Esophagus muscularis mucosa (tissue), 4 donors: ENCODE measurements at regions not wholly inside any gene's neighbourhood (a gene's known extent, or its start where the extent isn't known, plus 50 kb on each side); places are given as distances from the start of the nearest gene placed in this dataset.

Experiments
- DNase-seq: peaks from one replicate; pipeline ENCODE4 v3.0.0-alpha.2; 2017; ENCODE audit errors: extremely low spot score
- H3K27ac ChIP-seq, 4 donors: fragments of 200-600 bp; sonication (generic); replicated peaks in 1 of 4; 1 replicate in 3 of 4; 2 replicates in 1 of 4; pipeline ENCODE4 v1.5.1; 2016 to 2019; ENCODE audit warnings: mild to moderate bottlenecking in 1 of 4
- H3K27me3 ChIP-seq, 4 donors: fragments of 200-600 bp; sonication (generic); one replicate each; pipeline versions ENCODE4 v1.5.1 to v1.6.0; 2016 to 2019
- H3K36me3 ChIP-seq, 4 donors: fragments of 200-600 bp; sonication (generic); one replicate each; pipeline ENCODE4 v1.5.1; 2016 to 2019
- H3K4me1 ChIP-seq, 4 donors: fragments of 200-600 bp; sonication (generic); one replicate each; pipeline ENCODE4 v1.5.1; 2016 to 2019
- H3K4me3 ChIP-seq, 4 donors: fragments of 200-600 bp; sonication (generic); 1 replicate in 2 of 4; 2 replicates in 2 of 4; pipeline ENCODE4 v1.5.1; 2016 to 2019; ENCODE audit warnings: mild to moderate bottlenecking in 4 of 4, moderate library complexity in 1 of 4
- H3K9me3 ChIP-seq, 4 donors: fragments of 200-600 bp; sonication (generic); 1 replicate in 3 of 4; 2 replicates in 1 of 4; pipeline ENCODE4 v1.5.1; 2016 to 2019
- EP300 ChIP-seq: sonication (generic); formaldehyde crosslinking; IDR thresholded peaks from one replicate; pipeline ENCODE4 v1.6.1; 2017; ENCODE audit warnings: antibody characterized with exemption
- POLR2A ChIP-seq: fragments of 450-650 bp; IDR thresholded peaks from one replicate; pipeline ENCODE4 v1.6.1; 2017; ENCODE audit warnings: antibody characterized with exemption, moderate library complexity, mild to moderate bottlenecking, low read depth
- POLR2AphosphoS5 ChIP-seq, 2 donors: sonication (generic); formaldehyde crosslinking; IDR thresholded peaks; one replicate each; pipeline ENCODE4 v1.6.1; 2017; ENCODE audit warnings: antibody characterized with exemption in 2 of 2
- WGBS: methylation state at CpG from one replicate; pipeline ENCODE4 v1.1.5; 2018; 5-methylcytosine and 5-hydroxymethylcytosine counted together
- intact Hi-C: fragments of 100-400 bp; cut with DNase I; formaldehyde crosslinking; loops from one replicate; pipeline ENCODE4 v1.15.1; 2023
- TF ChIP-seq, protein P1 (sequence below), 3 experiments: fragments of 200-600 bp in 2 of 3; fragments of 450-650 bp in 1 of 3; sonication (generic) in 2 of 3; IDR thresholded peaks; one replicate each; pipeline ENCODE4 v1.5.1; 2017 to 2019; ENCODE audit warnings: antibody characterized with exemption in 3 of 3, mild to moderate bottlenecking in 2 of 3, moderate library complexity in 1 of 3

DNA sequence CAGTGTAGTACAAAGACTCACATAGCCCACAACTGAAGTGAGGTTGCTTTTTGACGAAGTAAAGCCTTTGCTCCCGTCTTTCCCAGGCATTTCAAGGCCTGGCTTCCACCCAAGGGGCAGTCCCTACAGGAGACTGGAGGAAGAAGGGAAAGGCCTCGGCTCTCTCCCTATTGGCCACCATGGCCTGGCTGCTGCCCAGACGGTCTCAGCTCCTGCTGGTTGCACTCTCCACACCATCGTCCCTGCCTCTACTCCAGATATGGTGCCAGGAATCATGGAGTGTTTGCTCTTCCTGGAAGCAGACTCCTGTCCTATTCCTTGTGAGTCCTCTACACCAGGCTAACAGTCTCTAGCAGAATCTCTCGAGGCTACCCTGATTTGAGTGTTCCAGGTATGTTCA, 124.1 kb upstream of the UQCRFS1 start:
- no peak for TF ChIP-seq POLR2A
- TF ChIP-seq POLR2AphosphoS5 (IDR thresholded peaks at IDR 0.05): no peak
- TF ChIP-seq, protein P1, sequence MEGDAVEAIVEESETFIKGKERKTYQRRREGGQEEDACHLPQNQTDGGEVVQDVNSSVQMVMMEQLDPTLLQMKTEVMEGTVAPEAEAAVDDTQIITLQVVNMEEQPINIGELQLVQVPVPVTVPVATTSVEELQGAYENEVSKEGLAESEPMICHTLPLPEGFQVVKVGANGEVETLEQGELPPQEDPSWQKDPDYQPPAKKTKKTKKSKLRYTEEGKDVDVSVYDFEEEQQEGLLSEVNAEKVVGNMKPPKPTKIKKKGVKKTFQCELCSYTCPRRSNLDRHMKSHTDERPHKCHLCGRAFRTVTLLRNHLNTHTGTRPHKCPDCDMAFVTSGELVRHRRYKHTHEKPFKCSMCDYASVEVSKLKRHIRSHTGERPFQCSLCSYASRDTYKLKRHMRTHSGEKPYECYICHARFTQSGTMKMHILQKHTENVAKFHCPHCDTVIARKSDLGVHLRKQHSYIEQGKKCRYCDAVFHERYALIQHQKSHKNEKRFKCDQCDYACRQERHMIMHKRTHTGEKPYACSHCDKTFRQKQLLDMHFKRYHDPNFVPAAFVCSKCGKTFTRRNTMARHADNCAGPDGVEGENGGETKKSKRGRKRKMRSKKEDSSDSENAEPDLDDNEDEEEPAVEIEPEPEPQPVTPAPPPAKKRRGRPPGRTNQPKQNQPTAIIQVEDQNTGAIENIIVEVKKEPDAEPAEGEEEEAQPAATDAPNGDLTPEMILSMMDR (IDR thresholded peaks at IDR 0.05): no peak
- no peak for TF ChIP-seq EP300
- H3K27me3 ChIP-seq: peaks cover 0 to 13% (median 0%) of the 10 kb centered on the region in 4 donors
- intact Hi-C loops: no loop called here
- H3K9me3 ChIP-seq: peaks cover 0 to 10% (median 4%) of the 10 kb centered on the region in 4 donors
- DNase-seq: no peak
- no peaks in the 10 kb centered on the region for H3K4me1 ChIP-seq
- H3K4me3 ChIP-seq: no peak overlapping the region
- no peak overlapping the region for H3K27ac ChIP-seq
- no peaks in the 10 kb centered on the region for H3K36me3 ChIP-seq
- WGBS: 78% methylated on average over 5 of the region's 6 CpGs

DNA sequence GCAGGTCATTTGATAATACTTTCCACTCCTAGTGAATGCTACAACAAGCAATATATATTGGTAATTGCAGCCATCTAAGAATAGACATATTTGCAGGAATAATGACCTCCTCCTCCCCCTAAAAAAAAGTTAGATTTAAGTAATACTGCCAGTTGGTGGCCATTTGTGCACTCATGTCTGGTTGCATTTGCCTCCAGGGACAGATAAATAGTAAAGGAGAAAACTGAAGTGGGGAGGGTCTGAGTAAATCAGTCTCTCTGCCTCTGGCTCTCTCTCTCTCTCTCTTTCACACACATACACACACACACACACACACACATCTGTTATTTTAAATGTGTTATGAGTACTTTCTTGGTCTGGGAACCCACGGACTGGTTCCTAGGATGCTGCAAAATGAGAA, 125.5 kb upstream of the UQCRFS1 start:
- peaks cover 0 to 12% (median 0%) of the 10 kb centered on the region in 4 donors for H3K27me3 ChIP-seq
- H3K36me3 ChIP-seq: no peaks in the 10 kb centered on the region
- no peak for DNase-seq
- H3K4me1 ChIP-seq: no peaks in the 10 kb centered on the region
- peaks cover 0 to 20% (median 14%) of the 10 kb centered on the region in 4 donors for H3K9me3 ChIP-seq
- intact Hi-C loops: no loop called here
- WGBS: 50% methylated on average over 1 of the region's 1 CpG
- no peak overlapping the region for H3K27ac ChIP-seq
- H3K4me3 ChIP-seq: no peak overlapping the region
- TF ChIP-seq EP300 (no peak), POLR2AphosphoS5 (IDR thresholded peaks at IDR 0.05) (no peak), POLR2A (no peak)
- TF ChIP-seq, protein P1 (IDR thresholded peaks at IDR 0.05): no peak

DNA sequence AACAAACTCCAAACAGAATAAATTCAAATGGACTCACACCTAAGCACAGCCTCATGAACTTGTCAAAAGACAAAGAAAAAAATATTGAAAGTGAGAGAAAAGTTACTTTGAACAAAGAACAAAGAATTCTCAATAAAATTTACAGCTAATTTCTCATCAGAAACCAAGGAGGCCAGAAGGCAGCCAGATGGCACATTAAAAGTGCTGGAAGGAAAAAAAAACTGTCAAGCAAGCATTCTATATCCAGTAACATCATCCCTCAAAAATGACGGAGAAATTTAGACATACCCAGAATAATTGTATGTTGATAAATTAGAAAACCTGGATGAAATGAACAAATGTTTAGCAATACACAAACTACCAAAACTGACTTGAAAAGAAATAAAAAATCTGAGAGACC, 129.8 kb upstream of the UQCRFS1 start:
- WGBS: 81% methylated on average over 1 of the region's 1 CpG
- no peak overlapping the region for H3K4me3 ChIP-seq
- H3K27me3 ChIP-seq: peaks cover 0 to 3% (median 0%) of the 10 kb centered on the region in 4 donors
- peaks cover 0 to 47% (median 42%) of the 10 kb centered on the region in 4 donors for H3K9me3 ChIP-seq
- no peak overlapping the region for H3K27ac ChIP-seq
- intact Hi-C loops: no loop called here
- DNase-seq: no peak
- no peaks in the 10 kb centered on the region for H3K36me3 ChIP-seq
- no peaks in the 10 kb centered on the region for H3K4me1 ChIP-seq
- TF ChIP-seq, protein P1 (IDR thresholded peaks at IDR 0.05): no peak
- TF ChIP-seq EP300: no peak
- no peak for TF ChIP-seq POLR2A
- no peak for TF ChIP-seq POLR2AphosphoS5 (IDR thresholded peaks at IDR 0.05)

DNA sequence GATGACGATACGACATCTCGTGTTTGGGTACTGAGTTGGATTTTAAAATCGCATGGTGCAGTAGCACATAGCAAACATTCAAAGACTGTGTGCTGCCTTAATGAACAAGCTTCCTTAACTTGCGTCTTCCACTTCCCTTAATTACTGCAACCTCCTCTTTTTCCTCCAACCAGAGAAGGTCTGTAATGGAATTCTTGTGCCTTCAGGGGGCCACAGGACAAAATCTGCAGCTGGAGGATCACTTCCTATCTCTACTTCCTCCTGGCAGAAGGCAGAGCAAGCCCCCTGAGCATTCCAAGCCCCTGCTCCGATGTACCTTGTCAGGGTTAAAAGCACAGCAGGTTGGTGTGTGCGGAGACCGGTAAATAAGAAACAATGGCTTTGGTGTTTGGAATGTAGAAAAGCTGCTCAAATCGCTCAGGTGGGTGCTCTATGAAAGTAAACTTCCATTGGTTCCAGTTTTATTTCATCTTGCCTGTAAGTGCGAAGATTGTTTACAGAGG, 151.3 kb upstream of the UQCRFS1 start:
- no peak for TF ChIP-seq POLR2A
- TF ChIP-seq, protein P1 (IDR thresholded peaks at IDR 0.05): no peak
- no peak for TF ChIP-seq EP300
- TF ChIP-seq POLR2AphosphoS5 (IDR thresholded peaks at IDR 0.05): no peak
- no peaks in the 10 kb centered on the region for H3K4me1 ChIP-seq
- peaks cover 0 to 13% (median 6%) of the 10 kb centered on the region in 4 donors for H3K9me3 ChIP-seq
- intact Hi-C loops: no loop called here
- DNase-seq: no peak
- 56% methylated on average over 10 of the region's 10 CpGs for WGBS
- no peak overlapping the region for H3K27ac ChIP-seq
- peaks cover 0 to 18% (median 0%) of the 10 kb centered on the region in 4 donors for H3K27me3 ChIP-seq
- H3K4me3 ChIP-seq: no peak overlapping the region
- H3K36me3 ChIP-seq: no peaks in the 10 kb centered on the region

DNA sequence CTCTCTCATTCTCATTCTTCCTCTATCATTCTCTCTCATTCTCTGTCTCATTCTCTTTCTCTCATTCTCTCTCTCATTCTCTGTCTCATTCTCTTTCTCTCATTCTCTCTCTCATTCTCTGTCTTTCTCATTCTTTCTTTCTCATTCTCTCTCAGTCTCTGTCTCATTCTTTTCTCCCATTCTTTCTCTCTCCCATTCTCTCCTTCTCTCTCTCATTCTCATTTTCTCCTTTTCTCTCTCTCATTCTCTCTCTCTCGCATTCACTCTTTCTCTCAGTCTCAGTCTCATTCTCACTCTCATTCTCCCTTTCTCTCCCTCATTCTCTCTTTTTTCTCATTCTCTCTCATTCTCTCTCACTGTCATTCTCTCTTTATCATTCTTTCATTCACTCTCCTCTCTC, 152.0 kb upstream of the UQCRFS1 start:
- Histone ChIP-seq H3K27ac (no peak overlapping the region), H3K27me3 (peaks cover 0 to 18% (median 0%) of the 10 kb centered on the region in 4 donors), H3K4me3 (no peak overlapping the region), H3K9me3 (peaks cover 0 to 13% (median 6%) of the 10 kb centered on the region in 4 donors), H3K36me3 (no peaks in the 10 kb centered on the region), H3K4me1 (no peaks in the 10 kb centered on the region)
- TF ChIP-seq EP300 (no peak), POLR2A (no peak), POLR2AphosphoS5 (IDR thresholded peaks at IDR 0.05) (no peak)
- TF ChIP-seq, protein P1 (IDR thresholded peaks at IDR 0.05): no peak
- intact Hi-C loops: no loop called here
- DNase-seq: no peak
- 89% methylated on average over 1 of the region's 1 CpG for WGBS
